ENCODE measurements at regions not wholly inside any gene's neighbourhood (a gene's known extent, or its start where the extent isn't known, plus 50 kb on each side); places are given as distances from the start of the nearest gene placed in this dataset.

DNA sequence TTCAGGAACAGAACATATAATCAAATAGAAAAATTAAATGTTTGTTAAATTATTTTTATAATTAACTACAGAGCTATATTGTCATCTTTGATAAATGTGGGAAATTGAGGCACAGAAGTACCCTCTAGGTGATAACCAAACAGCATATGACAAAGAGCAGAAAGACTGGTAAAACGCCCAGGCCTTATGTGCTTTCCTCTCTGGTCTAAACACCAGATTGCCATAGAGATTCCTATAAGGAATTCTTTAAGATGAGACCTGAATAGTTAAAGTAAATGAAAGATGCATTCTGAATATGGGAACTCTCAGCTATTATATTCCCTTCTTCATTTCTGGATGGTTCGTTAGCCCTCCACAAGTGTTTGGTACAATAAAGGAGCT lies 140.0 kb upstream of the SOX5 start:
- no peak for TF ChIP-seq EZH2 (IDR thresholded peaks at IDR 0.05; ENCODE audit: borderline replicate concordance, insufficient read depth, low read length, poor library complexity, severe bottlenecking)
- TF ChIP-seq, protein P1, sequence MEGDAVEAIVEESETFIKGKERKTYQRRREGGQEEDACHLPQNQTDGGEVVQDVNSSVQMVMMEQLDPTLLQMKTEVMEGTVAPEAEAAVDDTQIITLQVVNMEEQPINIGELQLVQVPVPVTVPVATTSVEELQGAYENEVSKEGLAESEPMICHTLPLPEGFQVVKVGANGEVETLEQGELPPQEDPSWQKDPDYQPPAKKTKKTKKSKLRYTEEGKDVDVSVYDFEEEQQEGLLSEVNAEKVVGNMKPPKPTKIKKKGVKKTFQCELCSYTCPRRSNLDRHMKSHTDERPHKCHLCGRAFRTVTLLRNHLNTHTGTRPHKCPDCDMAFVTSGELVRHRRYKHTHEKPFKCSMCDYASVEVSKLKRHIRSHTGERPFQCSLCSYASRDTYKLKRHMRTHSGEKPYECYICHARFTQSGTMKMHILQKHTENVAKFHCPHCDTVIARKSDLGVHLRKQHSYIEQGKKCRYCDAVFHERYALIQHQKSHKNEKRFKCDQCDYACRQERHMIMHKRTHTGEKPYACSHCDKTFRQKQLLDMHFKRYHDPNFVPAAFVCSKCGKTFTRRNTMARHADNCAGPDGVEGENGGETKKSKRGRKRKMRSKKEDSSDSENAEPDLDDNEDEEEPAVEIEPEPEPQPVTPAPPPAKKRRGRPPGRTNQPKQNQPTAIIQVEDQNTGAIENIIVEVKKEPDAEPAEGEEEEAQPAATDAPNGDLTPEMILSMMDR (IDR thresholded peaks at IDR 0.05; ENCODE audit: poor library complexity, severe bottlenecking) = no peak
- TF ChIP-seq TAF1 (IDR thresholded peaks at IDR 0.05; ENCODE audit: low read depth) = no peak
- no peak for TF ChIP-seq POLR2AphosphoS5 (IDR thresholded peaks at IDR 0.05)
